Upper lobe of left lung (tissue), 4 donors: ENCODE measurements at regions not wholly inside any gene's neighbourhood (a gene's known extent, or its start where the extent isn't known, plus 50 kb on each side); places are given as distances from the start of the nearest gene placed in this dataset.
"Not testable (repeated sequence)": the region's sequence is repeated elsewhere in the genome, so short reads cannot be mapped to it uniquely, and the experiment has no call there.

ENCODE experiments used
- CTCF ChIP-seq, 6 experiments: fragments of 450-650 bp in 4 of 6; fragments of 200-600 bp in 2 of 6; sonication (generic) in 2 of 6; IDR thresholded peaks; one replicate each; pipeline ENCODE4 v1.5.1; 2016 to 2019; ENCODE audit warnings: antibody characterized with exemption in 6 of 6
- EP300 ChIP-seq, 4 donors: sonication (generic); formaldehyde crosslinking; IDR thresholded peaks; one replicate each; pipeline ENCODE4 v1.5.1; 2017; ENCODE audit warnings: antibody characterized with exemption in 4 of 4, control low read depth in 2 of 4
- POLR2A ChIP-seq, 4 donors: fragments of 450-650 bp; IDR thresholded peaks; one replicate each; pipeline ENCODE4 v1.5.1; 2016 to 2017; ENCODE audit warnings: antibody characterized with exemption in 4 of 4, mild to moderate bottlenecking in 2 of 4

GRCh38 chr1:206367955-206368622 is 102.2 kb upstream of the IKBKE start:
- TF ChIP-seq POLR2A, CTCF, EP300 (IDR thresholded peaks at IDR 0.05): not testable (repeated sequence)
